K562 (cell line): ENCODE measurements at regions not wholly inside any gene's neighbourhood (a gene's known extent, or its start where the extent isn't known, plus 50 kb on each side); places are given as distances from the start of the nearest gene placed in this dataset.

ENCODE experiments used
- CEBPZ ChIP-seq: fragments of 150-350 bp; IDR thresholded peaks from 2 replicates; pipeline ENCODE4 v1.6.1; 2014; ENCODE audit warnings: low read depth, mild to moderate bottlenecking, low read length, borderline replicate concordance
- CTCF ChIP-seq, 3 experiments: IDR thresholded peaks in 2 of 3; conservative IDR thresholded peaks in 1 of 3; 2 replicates each; pipeline ENCODE4 v1.5.1; 2011 to 2012; ENCODE audit warnings: low read length in 3 of 3, mild to moderate bottlenecking in 3 of 3, control low read depth in 2 of 3, improper control_type of control experiment in 1 of 3, inconsistent platforms in 1 of 3, low read depth in 1 of 3, mixed read lengths in 1 of 3, moderate library complexity in 1 of 3; ENCODE audit not compliant: insufficient read depth in 2 of 3
- ESRRB ChIP-seq: fragments of 250-450 bp; sonication (Bioruptor Pico); IDR thresholded peaks from 2 replicates; pipeline ENCODE4 v1.5.0; 2020; ENCODE audit warnings: mild to moderate bottlenecking, moderate library complexity, borderline replicate concordance
- GATA2 ChIP-seq: sonication (generic); formaldehyde crosslinking; IDR thresholded peaks from 2 replicates; pipeline ENCODE4 v1.4.0; 2020; ENCODE audit warnings: mild to moderate bottlenecking, missing genetic modification reagents
- HMG20B ChIP-seq: fragments of 250-450 bp; sonication (Bioruptor Pico); IDR thresholded peaks from 2 replicates; pipeline ENCODE4 v1.5.0; 2021; ENCODE audit warnings: mild to moderate bottlenecking
- POLR2AphosphoS5 ChIP-seq: IDR thresholded peaks from 2 replicates; pipeline ENCODE4 v1.6.1; 2011; ENCODE audit warnings: mild to moderate bottlenecking, low read depth, low read length, moderate library complexity; ENCODE audit not compliant: control insufficient read depth, insufficient read depth
- POLR3A ChIP-seq: IDR thresholded peaks from 2 replicates; pipeline ENCODE4 v1.6.1; 2011; ENCODE audit warnings: borderline replicate concordance, mild to moderate bottlenecking, moderate library complexity; ENCODE audit not compliant: insufficient read length, insufficient read depth; ENCODE audit errors: extremely low read depth
- PREB ChIP-seq: sonication (generic); formaldehyde crosslinking; IDR thresholded peaks from 2 replicates; pipeline ENCODE4 v1.8.1; 2023; ENCODE audit warnings: mild to moderate bottlenecking, missing genetic modification reagents
- TSHZ1 ChIP-seq: fragments of 250-450 bp; sonication (Bioruptor Pico); IDR thresholded peaks from 2 replicates; pipeline ENCODE4 v1.4.0; 2020; ENCODE audit warnings: mild to moderate bottlenecking, moderate library complexity
- XRCC3 ChIP-seq: fragments of 450-650 bp; IDR thresholded peaks from 2 replicates; pipeline ENCODE4 v1.6.1; 2017; ENCODE audit warnings: mild to moderate bottlenecking, moderate library complexity

- TF ChIP-seq CEBPZ: no peak
- TF ChIP-seq HMG20B (CRISPR knock-in tag): no peak
- no peak for TF ChIP-seq PREB (CRISPR knock-in tag)
- TF ChIP-seq CTCF (IDR thresholded peaks at IDR 0.05 in 2 of 3, conservative IDR thresholded peaks at IDR 0.05 in 1 of 3; ENCODE audit: insufficient read depth in 2 of 3, low read depth in 1 of 3, low read length in 3 of 3): no peak
- TF ChIP-seq POLR3A: no peak
- TF ChIP-seq POLR2AphosphoS5: peak; percentile 96
- TF ChIP-seq XRCC3: no peak
- no peak for TF ChIP-seq ESRRB
- peak; percentile 88 for TF ChIP-seq GATA2 (CRISPR knock-in tag)
- no peak for TF ChIP-seq TSHZ1 (CRISPR knock-in tag)
Measured at GRCh38 chr12:93115198-93115601, 186.1 kb upstream of the EEA1 start.
